ENCODE measurements at regions not wholly inside any gene's neighbourhood (a gene's known extent, or its start where the extent isn't known, plus 50 kb on each side); places are given as distances from the start of the nearest gene placed in this dataset.

- no peak for DNase-seq (ENCODE audit: low spot score)
Observed at GRCh38 chr2:8300216-8300615, 381.6 kb upstream of the ID2 start.

GRCh38 chr2:8300905-8301304, 381.0 kb upstream of the ID2 start:
- no peak for DNase-seq (ENCODE audit: low spot score)

GRCh38 chr2:8303322-8303832, 378.5 kb upstream of the ID2 start:
- no peak for DNase-seq (ENCODE audit: low spot score)

- DNase-seq (ENCODE audit: low spot score) = no peak
Observed at GRCh38 chr2:8304821-8305766, 376.8 kb upstream of the ID2 start.

GRCh38 chr2:8306530-8307351, 375.1 kb upstream of the ID2 start:
- DNase-seq (ENCODE audit: low spot score) = peak; percentile 37

GRCh38 chr2:8307606-8308180, 374.2 kb upstream of the ID2 start:
- no peak for DNase-seq (ENCODE audit: low spot score)

GRCh38 chr2:8309131-8309530, 372.7 kb upstream of the ID2 start:
- DNase-seq (ENCODE audit: low spot score) = no peak

GRCh38 chr2:8310557-8311455, 371.1 kb upstream of the ID2 start:
- DNase-seq (ENCODE audit: low spot score) = no peak

- DNase-seq (ENCODE audit: low spot score) = no peak
Observed at GRCh38 chr2:8312221-8312620, 369.6 kb upstream of the ID2 start.

GRCh38 chr2:8312861-8313830, 368.7 kb upstream of the ID2 start:
- DNase-seq (ENCODE audit: low spot score) = peak; percentile 68

- DNase-seq (ENCODE audit: low spot score) = no peak
Observed at GRCh38 chr2:8314063-8314462, 367.8 kb upstream of the ID2 start.

GRCh38 chr2:8315531-8316165, 366.2 kb upstream of the ID2 start:
- no peak for DNase-seq (ENCODE audit: low spot score)

- DNase-seq (ENCODE audit: low spot score) = no peak
Observed at GRCh38 chr2:8316356-8316755, 365.5 kb upstream of the ID2 start.

- no peak for DNase-seq (ENCODE audit: low spot score)
Observed at GRCh38 chr2:8317418-8317817, 364.4 kb upstream of the ID2 start.

GRCh38 chr2:8319219-8319618, 362.6 kb upstream of the ID2 start:
- no peak for DNase-seq (ENCODE audit: low spot score)

- no peak for DNase-seq (ENCODE audit: low spot score)
Observed at GRCh38 chr2:8320311-8321066, 361.4 kb upstream of the ID2 start.

- no peak for DNase-seq (ENCODE audit: low spot score)
Observed at GRCh38 chr2:8322634-8323033, 359.2 kb upstream of the ID2 start.

- no peak for DNase-seq (ENCODE audit: low spot score)
Observed at GRCh38 chr2:8324164-8324856, 357.5 kb upstream of the ID2 start.

Measured in HT-29 (cell line).